Kidney glomerular epithelial cell (primary cell): ENCODE measurements at regions not wholly inside any gene's neighbourhood (a gene's known extent, or its start where the extent isn't known, plus 50 kb on each side); places are given as distances from the start of the nearest gene placed in this dataset.
A peak's percentile ranks its signal among the peaks of the same experiment; 100 is the strongest.
"Not testable (repeated sequence)": the region's sequence is repeated elsewhere in the genome, so short reads cannot be mapped to it uniquely, and the experiment has no call there.

ENCODE experiments used
- DNase-seq: peaks from one replicate; lab custom pipeline; 2025; lab: John Stamatoyannopoulos, UW

- DNase-seq = not testable (repeated sequence)
These were observed 151.8 kb upstream of the DGKB start for GRCh38 chr7:15054304-15054703.

GRCh38 chr7:15049157-15049556, 146.6 kb upstream of the DGKB start:
- DNase-seq = no peak

- DNase-seq = no peak
These were observed 144.3 kb upstream of the DGKB start for GRCh38 chr7:15046861-15047260.

- DNase-seq = no peak
These were observed 141.4 kb upstream of the DGKB start for GRCh38 chr7:15043931-15044330.

- no peak for DNase-seq
These were observed 139.9 kb upstream of the DGKB start for GRCh38 chr7:15042285-15043065.

GRCh38 chr7:15041226-15041625, 138.7 kb upstream of the DGKB start:
- no peak for DNase-seq

GRCh38 chr7:15035814-15036213, 133.3 kb upstream of the DGKB start:
- no peak for DNase-seq

GRCh38 chr7:15033039-15033438, 130.5 kb upstream of the DGKB start:
- DNase-seq = no peak

- DNase-seq = no peak
These were observed 116.4 kb upstream of the DGKB start for GRCh38 chr7:15018981-15019380.

GRCh38 chr7:15016766-15017165, 114.2 kb upstream of the DGKB start:
- peak; percentile 70 for DNase-seq

- DNase-seq = no peak
These were observed 113.7 kb upstream of the DGKB start for GRCh38 chr7:15016315-15016667.

- DNase-seq = peak; percentile 93
These were observed 113.2 kb upstream of the DGKB start for GRCh38 chr7:15015545-15016314.

GRCh38 chr7:15012135-15012534, 109.6 kb upstream of the DGKB start:
- no peak for DNase-seq

GRCh38 chr7:15011289-15011688, 108.7 kb upstream of the DGKB start:
- no peak for DNase-seq

- DNase-seq = peak; percentile 9
These were observed 105.0 kb upstream of the DGKB start for GRCh38 chr7:15007507-15007906.

GRCh38 chr7:15005672-15006071, 103.1 kb upstream of the DGKB start:
- DNase-seq = no peak

- no peak for DNase-seq
These were observed 97.6 kb upstream of the DGKB start for GRCh38 chr7:15000157-15000556.

- DNase-seq = no peak
These were observed 96.8 kb upstream of the DGKB start for GRCh38 chr7:14999331-14999730.

GRCh38 chr7:14995774-14996173, 93.2 kb upstream of the DGKB start:
- DNase-seq = no peak

GRCh38 chr7:14988941-14989340, 86.4 kb upstream of the DGKB start:
- no peak for DNase-seq

GRCh38 chr7:14978687-14979086, 76.1 kb upstream of the DGKB start:
- no peak for DNase-seq

GRCh38 chr7:14974688-14975087, 72.1 kb upstream of the DGKB start:
- no peak for DNase-seq

GRCh38 chr7:14973712-14974428, 71.3 kb upstream of the DGKB start:
- DNase-seq = no peak
